HCT116 (cell line): ENCODE measurements at regions not wholly inside any gene's neighbourhood (a gene's known extent, or its start where the extent isn't known, plus 50 kb on each side); places are given as distances from the start of the nearest gene placed in this dataset.

Source experiments
- ATAC-seq: fragments of 200-7000 bp; cut with Tn5 transposase; 2 replicates; pipeline ENCODE4 v1.9.1; 2020; ENCODE audit warnings: mild to moderate bottlenecking, moderate library complexity
- BruUV-seq: library from RNA; stranded (reverse); fragments of 400-500 nt; replicated peaks from 2 replicates; lab custom pipeline; 2021; lab: Mats Ljungman, UMichigan
- CTCF ChIA-PET: fragments of 300-600 bp; sonication (Branson Sonifier 250); formaldehyde crosslinking; loops from one replicate; lab custom pipeline; 2021; ENCODE audit warnings: antibody characterized with exemption; lab: Charles Lee
- POLR2A ChIA-PET: fragments of 300-600, 350-600 bp; sonication (Branson Sonifier 250); formaldehyde crosslinking; loops from one replicate; lab custom pipeline; 2021; ENCODE audit warnings: antibody characterized with exemption; lab: Charles Lee
- RAD21 ChIA-PET, 2 experiments: fragments of 300-600 bp; sonication (Branson Sonifier 250); formaldehyde crosslinking; loops; one replicate each; lab custom pipeline; 2023; ENCODE audit warnings: low total read pairs in 2 of 2; ENCODE audit not compliant: uncharacterized antibody in 2 of 2, unreplicated experiment in 2 of 2, low non-redundant PET in 1 of 2; lab: Charles Lee
- DNase-seq: peaks from one replicate; pipeline ENCODE4 v3.0.0-alpha.2; 2010; ENCODE audit warnings: low read depth, low spot score
- H2AFZ ChIP-seq: fragments of 200-600 bp; shearing (Covaris generic), sonication (generic); 2 replicates; pipeline ENCODE4 v1.6.1; 2017; ENCODE audit warnings: low read depth, mixed run types, mixed read lengths, antibody characterized with exemption, low read length; ENCODE audit not compliant: poor library complexity, severe bottlenecking
- H3K27ac ChIP-seq: 2 replicates; pipeline ENCODE4 v1.5.1; 2012; ENCODE audit warnings: low read depth, low read length
- H3K27me3 ChIP-seq: fragments of 200-600 bp; sonication (generic); 2 replicates; pipeline ENCODE4 v1.6.1; 2016; ENCODE audit warnings: mixed run types, low read length, mixed read lengths; ENCODE audit not compliant: insufficient read depth
- H3K36me3 ChIP-seq, 2 experiments: fragments of 200-500 bp in 1 of 2; fragments of 200-600 bp in 1 of 2; sonication (Bioruptor generic) in 1 of 2; sonication (generic) in 1 of 2; 2 replicates each; pipeline versions ENCODE4 v1.5.1 to v1.6.1; 2014 to 2016; ENCODE audit warnings: low read length in 2 of 2, inconsistent platforms in 1 of 2, mixed read lengths in 1 of 2, mixed run types in 1 of 2; ENCODE audit not compliant: insufficient read depth in 2 of 2, control insufficient read depth in 1 of 2
- H3K4me1 ChIP-seq, 2 experiments: fragments of 200-600 bp in 1 of 2; sonication (generic) in 1 of 2; 2 replicates each; pipeline versions ENCODE4 v1.5.1 to v1.6.1; 2012 to 2017; ENCODE audit warnings: low read length in 2 of 2, inconsistent platforms in 1 of 2, mild to moderate bottlenecking in 1 of 2, mixed read lengths in 1 of 2, mixed run types in 1 of 2, moderate library complexity in 1 of 2; ENCODE audit not compliant: insufficient read depth in 2 of 2, control insufficient read depth in 1 of 2
- H3K4me2 ChIP-seq: fragments of 200-600 bp; sonication (generic); 2 replicates; pipeline ENCODE4 v1.6.1; 2017; ENCODE audit warnings: mixed run types, low read length, mixed read lengths
- H3K4me3 ChIP-seq, 2 experiments: fragments of 200-600 bp in 1 of 2; sonication (generic) in 1 of 2; replicated peaks in 1 of 2; 2 replicates each; pipeline ENCODE4 v1.5.1; 2011 to 2016; ENCODE audit warnings: low read length in 2 of 2, control low read depth in 1 of 2, low read depth in 1 of 2, mild to moderate bottlenecking in 1 of 2, mixed read lengths in 1 of 2, mixed run types in 1 of 2
- H3K79me2 ChIP-seq: fragments of 200-600 bp; sonication (generic); 2 replicates; pipeline ENCODE4 v1.6.1; 2017; ENCODE audit warnings: mild to moderate bottlenecking, mixed run types, low read length, moderate library complexity, mixed read lengths; ENCODE audit not compliant: insufficient read depth
- H3K9ac ChIP-seq: fragments of 200-600 bp; sonication (generic); 2 replicates; pipeline ENCODE4 v1.6.1; 2016; ENCODE audit warnings: low read length, mixed read lengths
- H3K9me2 ChIP-seq: fragments of 200-600 bp; sonication (generic), shearing (Covaris generic); 2 replicates; pipeline ENCODE4 v1.6.1; 2017; ENCODE audit warnings: mixed run types, mild to moderate bottlenecking, moderate library complexity; ENCODE audit not compliant: insufficient read depth
- H3K9me3 ChIP-seq, 2 experiments: fragments of 200-500 bp in 1 of 2; fragments of 200-600 bp in 1 of 2; sonication (Bioruptor generic) in 1 of 2; sonication (generic) in 1 of 2; 2 replicates each; pipeline ENCODE4 v1.6.1; 2014 to 2017; ENCODE audit warnings: low read length in 2 of 2, mixed read lengths in 2 of 2, inconsistent platforms in 1 of 2, low read depth in 1 of 2, mild to moderate bottlenecking in 1 of 2, mixed run types in 1 of 2, moderate library complexity in 1 of 2; ENCODE audit not compliant: control insufficient read depth in 1 of 2, insufficient read depth in 1 of 2
- H4K20me1 ChIP-seq: fragments of 200-600 bp; sonication (generic), shearing (Covaris generic); 2 replicates; pipeline ENCODE4 v1.6.1; 2017; ENCODE audit warnings: mixed run types, mild to moderate bottlenecking, moderate library complexity; ENCODE audit not compliant: insufficient read depth
- ATF3 ChIP-seq: IDR thresholded peaks from 2 replicates; pipeline ENCODE4 v1.6.1; 2012
- CBX3 ChIP-seq: IDR thresholded peaks from 2 replicates; pipeline ENCODE4 v1.6.1; 2012; ENCODE audit warnings: low read depth
- EGR1 ChIP-seq: IDR thresholded peaks from 2 replicates; pipeline ENCODE4 v1.6.1; 2012; ENCODE audit warnings: low read depth
- ELF1 ChIP-seq: IDR thresholded peaks from 2 replicates; pipeline ENCODE4 v1.6.1; 2012; ENCODE audit warnings: low read depth, borderline replicate concordance
- EZH2 ChIP-seq: fragments of 200-600 bp; sonication (generic); IDR thresholded peaks from 2 replicates; pipeline ENCODE4 v1.6.1; 2017; ENCODE audit warnings: antibody characterized with exemption, mixed run types
- FOSL1 ChIP-seq: IDR thresholded peaks from 2 replicates; pipeline ENCODE4 v1.6.1; 2012; ENCODE audit warnings: low read depth
- JUND ChIP-seq: IDR thresholded peaks from 2 replicates; pipeline ENCODE4 v1.6.1; 2012
- SP1 ChIP-seq: IDR thresholded peaks from 2 replicates; pipeline ENCODE4 v1.6.1; 2012; ENCODE audit warnings: low read depth
- SRF ChIP-seq: IDR thresholded peaks from 2 replicates; pipeline ENCODE4 v1.6.1; 2012; ENCODE audit warnings: low read depth
- YY1 ChIP-seq: IDR thresholded peaks from 2 replicates; pipeline ENCODE4 v1.6.1; 2011; ENCODE audit warnings: low read length, low read depth, moderate library complexity, mild to moderate bottlenecking; ENCODE audit not compliant: insufficient replicate concordance; ENCODE audit errors: extremely low read depth
- ZFX ChIP-seq: fragments of 450-650 bp; IDR thresholded peaks from 2 replicates; pipeline ENCODE4 v1.6.1; 2017
- ZNF274 ChIP-seq: fragments of 200-500 bp; sonication (Bioruptor generic); IDR thresholded peaks from 2 replicates; pipeline ENCODE4 v1.6.1; 2014; ENCODE audit warnings: mild to moderate bottlenecking, low read depth, low read length, inconsistent platforms
- intact Hi-C: fragments of 100-400 bp; cut with micrococcal nuclease; formaldehyde crosslinking; loops from 2 replicates; pipeline ENCODE4 v1.10.0; 2022
- TF ChIP-seq, protein P1 (sequence below): IDR thresholded peaks from 2 replicates; pipeline ENCODE4 v1.6.1; 2012

DNA sequence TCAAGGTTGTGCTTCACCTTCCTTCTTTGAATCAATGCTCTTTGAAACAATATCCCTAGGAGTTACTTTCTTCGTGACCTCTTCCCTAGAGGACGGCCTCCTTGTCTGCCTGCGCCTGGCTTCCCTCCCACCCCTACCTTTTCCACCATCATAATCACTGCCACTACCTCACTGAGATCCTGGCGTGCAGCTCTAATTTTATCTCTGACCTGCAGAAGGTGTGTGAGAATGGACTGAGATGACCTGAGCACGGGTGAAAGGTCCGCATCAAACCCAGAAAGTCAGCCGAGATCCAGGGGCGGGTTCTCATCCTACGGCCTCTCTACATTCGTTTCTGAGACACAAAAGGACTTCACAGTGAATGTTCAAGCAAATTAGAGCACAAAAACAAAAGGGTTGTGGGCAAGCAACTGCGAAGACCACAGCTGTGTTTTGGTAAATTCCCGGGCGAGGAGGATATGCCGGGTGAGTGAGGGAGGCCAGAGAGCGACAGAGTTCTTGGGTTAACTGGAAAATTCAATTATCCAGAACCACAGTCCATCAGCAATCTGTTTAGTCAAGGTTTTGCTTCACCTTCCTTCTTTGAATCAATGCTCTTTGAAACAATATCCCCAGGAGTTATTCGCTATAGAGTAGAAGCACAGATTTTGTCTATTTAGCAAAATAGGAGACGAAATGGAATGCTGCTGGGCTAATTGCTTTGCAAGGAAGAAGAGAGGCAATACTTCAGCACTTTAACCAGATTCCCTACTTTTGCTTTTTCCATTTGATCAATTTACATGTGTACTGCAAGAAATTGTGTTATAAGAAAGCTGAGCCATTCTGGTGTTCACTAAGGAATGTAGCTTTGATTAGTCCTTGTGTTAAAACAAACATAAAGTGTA is 212.6 kb downstream of the ACKR3 start:
- Histone ChIP-seq H3K4me3 (no peak overlapping the region), H3K27me3 (peaks cover 43% of the 10 kb centered on the region), H3K79me2 (no peaks in the 10 kb centered on the region), H3K27ac (no peak overlapping the region), H4K20me1 (no peaks in the 10 kb centered on the region), H3K4me2 (no peak overlapping the region), H3K9ac (no peak overlapping the region), H2AFZ (no peak overlapping the region), H3K9me3 (no peaks in the 10 kb centered on the region), H3K9me2 (no peaks in the 10 kb centered on the region), H3K4me1 (no peaks in the 10 kb centered on the region), H3K36me3 (no peaks in the 10 kb centered on the region)
- DNase-seq = no peak
- RAD21 ChIA-PET = no interaction called here
- no TSS peak for BruUV-seq
- POLR2A ChIA-PET = no interaction called here
- intact Hi-C loops = no loop called here
- ATAC-seq = no peak
- CTCF ChIA-PET = no interaction called here
- TF ChIP-seq FOSL1 (no peak), ATF3 (no peak), JUND (no peak), EGR1 (no peak), CBX3 (no peak), EZH2 (no peak), ELF1 (no peak), YY1 (no peak), ZFX (no peak), SP1 (no peak)
- TF ChIP-seq, protein P1, sequence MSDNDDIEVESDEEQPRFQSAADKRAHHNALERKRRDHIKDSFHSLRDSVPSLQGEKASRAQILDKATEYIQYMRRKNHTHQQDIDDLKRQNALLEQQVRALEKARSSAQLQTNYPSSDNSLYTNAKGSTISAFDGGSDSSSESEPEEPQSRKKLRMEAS = no peak

- Histone ChIP-seq H4K20me1 (no peaks in the 10 kb centered on the region), H3K9me2 (no peaks in the 10 kb centered on the region), H3K4me2 (no peak overlapping the region), H3K79me2 (no peaks in the 10 kb centered on the region), H3K36me3 (no peaks in the 10 kb centered on the region), H3K9me3 (no peaks in the 10 kb centered on the region), H3K27ac (no peak overlapping the region), H3K4me1 (no peaks in the 10 kb centered on the region), H3K4me3 (no peak overlapping the region), H3K27me3 (peaks cover 41% of the 10 kb centered on the region), H3K9ac (no peak overlapping the region), H2AFZ (no peak overlapping the region)
- CTCF ChIA-PET = no interaction called here
- BruUV-seq = no TSS peak
- intact Hi-C loops = no loop called here
- POLR2A ChIA-PET = no interaction called here
- no peak for DNase-seq
- TF ChIP-seq ZNF274 (no peak), SRF (no peak)
- ATAC-seq = no peak
- RAD21 ChIA-PET = no interaction called here
These were observed 213.3 kb downstream of the ACKR3 start for GRCh38 chr2:236782938-236783337.
